ENCODE measurements at regions not wholly inside any gene's neighbourhood (a gene's known extent, or its start where the extent isn't known, plus 50 kb on each side); places are given as distances from the start of the nearest gene placed in this dataset.

DNA sequence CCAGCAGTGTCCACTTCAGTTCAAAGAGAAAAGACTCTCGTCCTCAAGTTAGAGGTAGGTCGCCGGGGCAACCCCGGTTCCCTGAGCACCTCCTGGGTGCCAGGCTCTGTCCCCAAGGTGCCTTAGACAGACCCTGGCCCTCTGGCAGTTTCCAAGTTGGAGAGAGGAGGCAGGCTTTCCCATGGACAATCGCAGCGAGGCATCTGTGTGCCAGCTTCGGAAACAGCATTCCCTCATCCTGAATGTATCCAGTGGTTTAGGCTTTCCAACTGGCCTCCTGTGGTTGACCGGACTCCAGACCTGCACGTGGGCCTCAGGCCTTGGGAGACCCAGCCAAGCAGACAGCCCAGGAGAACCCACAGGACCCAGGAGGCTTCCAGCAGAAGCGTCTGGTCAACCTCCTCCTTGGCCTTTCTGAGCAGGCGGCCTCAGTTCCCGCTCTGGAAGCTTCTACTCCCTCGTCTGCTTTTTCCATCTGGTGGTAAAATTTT lies 70.3 kb downstream of the KCNF1 start:
- Histone ChIP-seq H3K4me3 (no peak overlapping the region), H3K27ac (peak overlapping the region in 6 of 10 donors; percentile 9 to 87 (median 36)), H3K9me3 (no peaks in the 10 kb centered on the region), H3K4me1 (peaks cover 0 to 26% (median 6%) of the 10 kb centered on the region in 9 donors), H3K36me3 (no peaks in the 10 kb centered on the region), H3K27me3 (peaks cover 0 to 29% (median 12%) of the 10 kb centered on the region in 7 donors)
- peak; percentile 44 to 63 for DNase-seq
- intact Hi-C loops (cut with DNase I), result no loop called here
- peak; percentile 17 to 65 (median 52) for ATAC-seq
- WGBS, 2 donors, result 80 to 88% methylated on average over 13 of the region's 13 CpGs
- TF ChIP-seq, protein P1, sequence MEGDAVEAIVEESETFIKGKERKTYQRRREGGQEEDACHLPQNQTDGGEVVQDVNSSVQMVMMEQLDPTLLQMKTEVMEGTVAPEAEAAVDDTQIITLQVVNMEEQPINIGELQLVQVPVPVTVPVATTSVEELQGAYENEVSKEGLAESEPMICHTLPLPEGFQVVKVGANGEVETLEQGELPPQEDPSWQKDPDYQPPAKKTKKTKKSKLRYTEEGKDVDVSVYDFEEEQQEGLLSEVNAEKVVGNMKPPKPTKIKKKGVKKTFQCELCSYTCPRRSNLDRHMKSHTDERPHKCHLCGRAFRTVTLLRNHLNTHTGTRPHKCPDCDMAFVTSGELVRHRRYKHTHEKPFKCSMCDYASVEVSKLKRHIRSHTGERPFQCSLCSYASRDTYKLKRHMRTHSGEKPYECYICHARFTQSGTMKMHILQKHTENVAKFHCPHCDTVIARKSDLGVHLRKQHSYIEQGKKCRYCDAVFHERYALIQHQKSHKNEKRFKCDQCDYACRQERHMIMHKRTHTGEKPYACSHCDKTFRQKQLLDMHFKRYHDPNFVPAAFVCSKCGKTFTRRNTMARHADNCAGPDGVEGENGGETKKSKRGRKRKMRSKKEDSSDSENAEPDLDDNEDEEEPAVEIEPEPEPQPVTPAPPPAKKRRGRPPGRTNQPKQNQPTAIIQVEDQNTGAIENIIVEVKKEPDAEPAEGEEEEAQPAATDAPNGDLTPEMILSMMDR (IDR thresholded peaks at IDR 0.05), result no peak

DNA sequence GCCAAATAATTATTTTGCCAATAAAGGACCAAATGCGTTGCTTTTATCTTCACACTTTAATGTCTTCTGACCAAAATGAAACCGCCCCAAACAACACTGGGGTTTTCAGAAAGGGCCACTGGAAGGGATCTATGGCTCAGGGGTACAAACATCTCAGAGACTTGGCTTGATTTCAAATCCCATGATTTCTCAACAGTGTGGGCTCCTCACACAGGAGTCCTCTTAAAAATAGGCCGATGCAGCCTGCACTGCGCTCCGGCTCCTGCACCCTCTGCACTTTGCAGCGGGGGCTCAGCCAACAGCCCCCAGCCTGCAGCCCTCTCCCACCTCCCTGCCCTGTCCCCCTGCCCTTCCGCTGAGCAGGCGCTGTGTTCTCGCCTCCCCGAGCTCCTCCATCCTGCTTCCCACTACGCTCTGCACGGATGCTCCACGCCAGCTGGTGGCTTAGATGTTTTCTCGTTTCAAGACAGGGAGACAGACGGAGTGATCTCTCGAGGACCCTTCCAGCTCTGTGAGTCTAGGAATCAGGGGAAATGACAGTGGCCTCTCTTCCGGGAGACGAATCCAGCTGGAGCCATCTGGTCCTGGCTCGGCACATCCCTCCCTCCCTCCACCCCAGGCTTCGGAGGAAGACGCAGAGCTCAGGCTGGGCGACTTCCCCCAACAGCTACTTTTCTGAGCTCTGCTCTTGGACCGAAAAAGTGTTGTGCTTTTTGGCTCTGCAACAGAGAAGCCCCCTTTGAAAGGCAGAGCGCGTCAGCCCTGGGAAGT lies 71.4 kb downstream of the KCNF1 start:
- H3K9me3 ChIP-seq, result no peaks in the 10 kb centered on the region
- no peaks in the 10 kb centered on the region for H3K36me3 ChIP-seq
- intact Hi-C loops (cut with DNase I), result no loop called here
- peaks cover 0 to 24% (median 1%) of the 10 kb centered on the region in 7 donors for H3K27me3 ChIP-seq
- peak overlapping the region; percentile 5 to 87 (median 72) for H3K27ac ChIP-seq
- ATAC-seq (peak; percentile 71 to 87 (median 78)), DNase-seq (peak; percentile 61 to 79)
- TF ChIP-seq, protein P1 (IDR thresholded peaks at IDR 0.05), result no peak
- peaks cover 0 to 26% (median 3%) of the 10 kb centered on the region in 9 donors for H3K4me1 ChIP-seq
- WGBS, 2 donors, result 37 to 49% methylated on average over 25 of the region's 25 CpGs
- H3K4me3 ChIP-seq, result peak overlapping the region in 5 of 10 donors; percentile 5 to 35 (median 10)

DNA sequence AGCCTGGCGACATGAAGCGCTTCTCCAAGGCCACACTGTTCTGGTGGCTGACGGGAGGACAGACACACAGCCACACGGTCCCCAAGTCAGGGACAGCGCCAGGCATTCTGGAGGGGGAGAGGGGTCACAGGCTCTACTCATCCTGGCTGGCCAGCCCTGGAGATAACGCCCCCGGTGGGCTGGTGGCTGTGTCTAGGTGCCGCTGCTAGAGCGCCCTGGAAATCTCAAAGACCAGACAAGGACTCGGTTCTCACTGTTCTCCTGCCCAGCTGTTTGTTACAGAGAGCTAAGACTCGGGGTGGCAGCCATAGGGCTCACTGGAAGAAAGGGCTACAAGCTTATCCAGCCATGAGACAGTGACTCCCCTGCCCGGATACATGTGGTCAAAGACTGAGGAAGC lies 72.0 kb downstream of the KCNF1 start:
- Histone ChIP-seq H3K4me1 (peaks cover 0 to 26% (median 3%) of the 10 kb centered on the region in 9 donors), H3K27me3 (peaks cover 0 to 20% (median 0%) of the 10 kb centered on the region in 7 donors), H3K36me3 (no peaks in the 10 kb centered on the region), H3K9me3 (no peaks in the 10 kb centered on the region), H3K4me3 (peak overlapping the region in 5 of 10 donors; percentile 5 to 35 (median 10)), H3K27ac (peak overlapping the region; percentile 5 to 87 (median 72))
- TF ChIP-seq, protein P1 (IDR thresholded peaks at IDR 0.05), result no peak
- intact Hi-C loops (cut with DNase I), result no loop called here
- WGBS, 2 donors, result 46 to 49% methylated on average over 12 of the region's 12 CpGs
- no peak for DNase-seq
- ATAC-seq, result peak; percentile 5 to 22 (median 10)

DNA sequence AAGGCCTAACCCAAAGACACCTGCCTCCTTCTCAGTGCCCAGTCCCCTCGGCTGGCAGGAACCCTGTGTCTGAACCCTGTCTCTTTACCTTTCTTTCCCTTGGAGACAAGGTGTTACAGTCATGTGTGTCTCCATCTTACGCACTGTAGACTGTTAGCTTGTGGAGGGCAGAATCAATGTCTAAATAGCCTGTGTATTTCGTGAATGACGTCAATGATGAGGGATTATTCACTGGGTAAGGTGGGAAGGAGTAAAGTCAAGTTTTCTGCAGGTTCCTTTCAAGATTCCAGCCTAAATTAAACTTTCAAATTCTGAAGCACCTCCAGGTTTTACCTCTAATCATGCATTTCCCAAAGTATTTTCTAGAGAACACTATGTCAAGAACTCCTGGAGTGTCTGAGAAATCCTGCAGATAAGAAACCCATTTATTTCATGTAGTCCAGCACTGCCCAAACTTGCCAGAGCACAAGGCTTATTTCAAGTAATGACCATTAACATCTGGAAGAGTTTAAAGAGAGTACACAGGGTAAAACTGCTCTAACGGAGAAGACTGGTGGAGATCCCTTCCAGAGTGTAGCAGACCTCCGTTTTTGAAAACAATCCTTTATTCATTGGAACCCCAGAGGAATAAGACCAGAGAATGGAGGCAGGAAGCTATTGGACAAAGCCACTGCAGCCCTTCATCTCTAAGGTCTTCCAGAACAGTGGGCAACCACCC lies 72.8 kb downstream of the KCNF1 start:
- peaks cover 0 to 20% (median 0%) of the 10 kb centered on the region in 7 donors for H3K27me3 ChIP-seq
- 68 to 77% methylated on average over 6 of the region's 6 CpGs for WGBS, 2 donors
- DNase-seq, result no peak
- TF ChIP-seq, protein P1 (IDR thresholded peaks at IDR 0.05), result no peak
- no peaks in the 10 kb centered on the region for H3K36me3 ChIP-seq
- H3K9me3 ChIP-seq, result no peaks in the 10 kb centered on the region
- H3K4me1 ChIP-seq, result peaks cover 0 to 26% (median 3%) of the 10 kb centered on the region in 9 donors
- H3K4me3 ChIP-seq, result no peak overlapping the region
- intact Hi-C loops (cut with DNase I), result loop anchor here in 1 of 10 donors (5.0 kb wide), 1 partner anchor 1097 kb away; no protein-coding TSS in a partner anchor
- peak in 6 of 8 donors; percentile 32 to 64 (median 47) for ATAC-seq
- H3K27ac ChIP-seq, result peak overlapping the region in 7 of 10 donors; percentile 71 to 87 (median 80)

Measured in heart right ventricle (tissue), 16 donors.